GM12878 (cell line): ENCODE measurements at regions not wholly inside any gene's neighbourhood (a gene's known extent, or its start where the extent isn't known, plus 50 kb on each side); places are given as distances from the start of the nearest gene placed in this dataset.

Experiments
- ATAC-seq: fragments of 200-7000 bp; cut with Tn5 transposase; 3 replicates; pipeline ENCODE4 v1.9.1; 2020; ENCODE audit warnings: mild to moderate bottlenecking, moderate library complexity
- BruUV-seq: library from RNA; stranded (reverse); fragments of 400-500 nt; replicated peaks from 2 replicates; lab custom pipeline; 2021; lab: Mats Ljungman, UMichigan
- CTCF ChIA-PET: fragments of 300-600 bp; sonication (Branson Sonifier 250); formaldehyde crosslinking; extraction: SDS; loops from one replicate; lab custom pipeline; 2021; ENCODE audit warnings: inconsistent platforms; lab: Yijun Ruan, JAX
- POLR2A ChIA-PET: fragments of 350-600 bp; formaldehyde crosslinking; extraction: SDS; loops from one replicate; lab custom pipeline; 2021; ENCODE audit warnings: inconsistent platforms; lab: Charles Lee
- RAD21 ChIA-PET: fragments of 300-600 bp; sonication (Branson Sonifier 250); formaldehyde crosslinking; loops from one replicate; lab custom pipeline; 2023; ENCODE audit warnings: antibody characterized with exemption; ENCODE audit not compliant: unreplicated experiment; lab: Charles Lee
- SMC1A ChIA-PET: fragments of 300-600 bp; sonication (Branson Sonifier 250); formaldehyde crosslinking; loops from one replicate; lab custom pipeline; 2023; ENCODE audit not compliant: unreplicated experiment, uncharacterized antibody; lab: Charles Lee
- DNase-seq: peaks from one replicate; pipeline ENCODE4 v3.0.0-alpha.2; 2011; ENCODE audit warnings: low read depth, low spot score
- FAIRE-seq: peaks from 3 replicates; lab custom pipeline; 2011; peaks lifted over from hg19 to GRCh38; lab: Jason Lieb, UNC
- H2AFZ ChIP-seq: 2 replicates; pipeline ENCODE4 v1.6.0; 2011; ENCODE audit warnings: low read depth, low read length, control low read depth; ENCODE audit not compliant: control insufficient read depth
- H3K27ac ChIP-seq: 2 replicates; pipeline ENCODE4 v1.5.1; 2011; ENCODE audit warnings: control low read depth; ENCODE audit not compliant: control insufficient read depth, insufficient read depth
- H3K27me3 ChIP-seq, 2 experiments: replicated peaks in 1 of 2; 2 replicates each; pipeline versions ENCODE4 v1.6.0 to v1.6.1; 2011; ENCODE audit warnings: low read length in 1 of 2; ENCODE audit not compliant: control insufficient read depth in 2 of 2, insufficient read depth in 2 of 2
- H3K36me3 ChIP-seq, 2 experiments: 2 replicates each; pipeline ENCODE4 v1.5.1; 2011; ENCODE audit warnings: low read length in 1 of 2; ENCODE audit not compliant: control insufficient read depth in 2 of 2, insufficient read depth in 2 of 2
- H3K4me1 ChIP-seq: 2 replicates; pipeline ENCODE4 v1.6.1; 2011; ENCODE audit warnings: mild to moderate bottlenecking, low read length, moderate library complexity, mixed read lengths; ENCODE audit not compliant: control insufficient read depth, insufficient read depth
- H3K4me2 ChIP-seq: 2 replicates; pipeline ENCODE4 v1.6.0; 2011; ENCODE audit warnings: control low read depth; ENCODE audit not compliant: control insufficient read depth, insufficient read depth
- H3K4me3 ChIP-seq: fragments of 200-600 bp; sonication (generic); 2 replicates; pipeline ENCODE4 v1.5.1; 2016
- H3K79me2 ChIP-seq: 2 replicates; pipeline ENCODE4 v1.6.0; 2011; ENCODE audit warnings: low read length; ENCODE audit not compliant: control insufficient read depth, insufficient read depth
- H3K9ac ChIP-seq: 2 replicates; pipeline ENCODE4 v1.8.0; 2011; ENCODE audit warnings: low read length, control low read depth, mixed read lengths; ENCODE audit not compliant: control insufficient read depth, insufficient read depth
- H3K9me3 ChIP-seq: replicated peaks from 3 replicates; pipeline ENCODE4 v1.5.1; 2011; ENCODE audit warnings: mild to moderate bottlenecking, low read length; ENCODE audit not compliant: control insufficient read depth, insufficient read depth
- H4K20me1 ChIP-seq: 2 replicates; pipeline ENCODE4 v1.6.0; 2011; ENCODE audit not compliant: control insufficient read depth, insufficient read depth
- ATF3 ChIP-seq: IDR thresholded peaks from 2 replicates; pipeline ENCODE4 v1.6.1; 2011; ENCODE audit warnings: low read depth, mild to moderate bottlenecking, low read length, moderate library complexity, borderline replicate concordance; ENCODE audit errors: extremely low read depth
- CTCF ChIP-seq, 3 experiments: IDR thresholded peaks in 2 of 3; conservative IDR thresholded peaks in 1 of 3; 2 replicates each; pipeline ENCODE4 v1.5.1; 2011; ENCODE audit warnings: low read depth in 3 of 3, low read length in 3 of 3, mild to moderate bottlenecking in 3 of 3, control low read depth in 2 of 3, moderate library complexity in 2 of 3, inconsistent platforms in 1 of 3, mixed read lengths in 1 of 3; ENCODE audit not compliant: control insufficient read depth in 2 of 3, insufficient read depth in 1 of 3; ENCODE audit errors: extremely low read depth in 1 of 3
- EGR1 ChIP-seq, 2 experiments: IDR thresholded peaks; 1 replicate in 1 of 2; 2 replicates in 1 of 2; pipeline ENCODE4 v1.6.1; 2011 to 2012; ENCODE audit warnings: low read depth in 2 of 2, low read length in 2 of 2, borderline replicate concordance in 1 of 2, mild to moderate bottlenecking in 1 of 2, moderate library complexity in 1 of 2
- ELK1 ChIP-seq: IDR thresholded peaks from 2 replicates; pipeline ENCODE4 v1.6.1; 2012; ENCODE audit warnings: low read depth, low read length, improper control_type of control experiment
- EZH2 ChIP-seq: IDR thresholded peaks from 2 replicates; pipeline ENCODE4 v1.6.1; 2012; ENCODE audit warnings: low read depth, mild to moderate bottlenecking, control low read depth, inconsistent platforms, low read length, borderline replicate concordance; ENCODE audit not compliant: control insufficient read depth
- GATAD2B ChIP-seq: fragments of 450-650 bp; conservative IDR thresholded peaks from 2 replicates; pipeline ENCODE4 v1.6.1; 2017; ENCODE audit warnings: low read depth, mild to moderate bottlenecking, moderate library complexity
- HDGF ChIP-seq: fragments of 450-650 bp; IDR thresholded peaks from 2 replicates; pipeline ENCODE4 v1.6.1; 2016; ENCODE audit warnings: antibody characterized with exemption
- KAT2A ChIP-seq: conservative IDR thresholded peaks from 2 replicates; pipeline ENCODE4 v1.6.1; 2011; ENCODE audit warnings: low read depth, low read length; ENCODE audit not compliant: control insufficient read depth
- NFYA ChIP-seq: IDR thresholded peaks from 2 replicates; pipeline ENCODE4 v1.6.1; 2011; ENCODE audit warnings: low read depth, mild to moderate bottlenecking, low read length, improper control_type of control experiment, borderline replicate concordance
- NR2C1 ChIP-seq: fragments of 450-650 bp; IDR thresholded peaks from 2 replicates; pipeline ENCODE4 v1.6.1; 2017; ENCODE audit warnings: antibody characterized with exemption, mild to moderate bottlenecking, moderate library complexity
- NR2C2 ChIP-seq: IDR thresholded peaks from 2 replicates; pipeline ENCODE4 v1.6.1; 2011; ENCODE audit warnings: borderline replicate concordance, low read depth; ENCODE audit not compliant: control insufficient read depth, insufficient read length
- PBX3 ChIP-seq: IDR thresholded peaks from 2 replicates; pipeline ENCODE4 v1.6.1; 2011; ENCODE audit warnings: mild to moderate bottlenecking, low read depth, low read length, moderate library complexity; ENCODE audit not compliant: insufficient replicate concordance
- SREBF1 ChIP-seq: IDR thresholded peaks from 2 replicates; pipeline ENCODE4 v1.6.1; 2012; ENCODE audit warnings: mild to moderate bottlenecking, low read length
- SRF ChIP-seq, 2 experiments: IDR thresholded peaks; 2 replicates each; pipeline ENCODE4 v1.6.1; 2011; ENCODE audit warnings: low read depth in 2 of 2, low read length in 2 of 2, mild to moderate bottlenecking in 1 of 2, moderate library complexity in 1 of 2
- SUZ12 ChIP-seq: fragments of 200-600 bp; sonication (generic); IDR thresholded peaks from one replicate; pipeline ENCODE4 v1.6.1; 2018; ENCODE audit warnings: antibody characterized with exemption, mild to moderate bottlenecking; ENCODE audit not compliant: unreplicated experiment
- TCF3 ChIP-seq: IDR thresholded peaks from 2 replicates; pipeline ENCODE4 v1.6.1; 2012; ENCODE audit warnings: low read depth, mild to moderate bottlenecking, low read length, borderline replicate concordance; ENCODE audit not compliant: insufficient read depth
- ZNF384 ChIP-seq: IDR thresholded peaks from 2 replicates; pipeline ENCODE4 v1.6.1; 2012; ENCODE audit warnings: low read depth, mild to moderate bottlenecking, low read length, improper control_type of control experiment, borderline replicate concordance
- ZNF622 ChIP-seq: fragments of 450-650 bp; IDR thresholded peaks from 2 replicates; pipeline ENCODE4 v1.6.1; 2017; ENCODE audit warnings: mild to moderate bottlenecking, inconsistent platforms
- in situ Hi-C: fragments of 300-500 bp; cut with MboI; formaldehyde crosslinking; loops from 9 replicates; pipeline ENCODE4 v1.14.3; 2018; ENCODE audit warnings: mixed read lengths
- intact Hi-C: fragments of 100-400 bp; cut with micrococcal nuclease; formaldehyde crosslinking; loops from one replicate; pipeline ENCODE4 v1.14.2; 2022; ENCODE audit not compliant: unreplicated experiment

- Histone ChIP-seq H3K9ac (no peak overlapping the region), H4K20me1 (no peaks in the 10 kb centered on the region), H3K27ac (no peak overlapping the region), H3K9me3 (no peaks in the 10 kb centered on the region), H3K4me3 (no peak overlapping the region), H2AFZ (no peak overlapping the region), H3K79me2 (no peaks in the 10 kb centered on the region), H3K4me2 (no peak overlapping the region), H3K4me1 (no peaks in the 10 kb centered on the region), H3K36me3 (no peaks in the 10 kb centered on the region), H3K27me3 (no peaks in the 10 kb centered on the region)
- FAIRE-seq (no peak), DNase-seq (no peak), ATAC-seq (no peak)
- intact Hi-C loops: no loop called here
- BruUV-seq: no TSS peak
- ChIA-PET RAD21 (no interaction called here), CTCF (no interaction called here), SMC1A (interaction anchor here (0.7 kb wide), 1 partner anchor 293 kb away, joined by 3 read pairs; no protein-coding TSS in a partner anchor), POLR2A (no interaction called here)
- in situ Hi-C loops: no loop called here
- TF ChIP-seq KAT2A (no peak), SREBF1 (no peak), ZNF622 (no peak), PBX3 (no peak), HDGF (no peak), ELK1 (no peak), CTCF (IDR thresholded peaks at IDR 0.05 in 2 of 3, conservative IDR thresholded peaks at IDR 0.05 in 1 of 3; ENCODE audit: control insufficient read depth in 2 of 3, extremely low read depth in 1 of 3, insufficient read depth in 1 of 3, low read depth in 3 of 3, low read length in 3 of 3) (no peak), SRF (IDR thresholded peaks at IDR 0.05; ENCODE audit: low read depth in 2 of 2, low read length in 2 of 2) (no peak), EZH2 (no peak), ZNF384 (no peak), EGR1 (IDR thresholded peaks at IDR 0.05; ENCODE audit: borderline replicate concordance in 1 of 2, low read depth in 2 of 2, low read length in 2 of 2) (no peak), TCF3 (no peak), NR2C2 (no peak), ATF3 (no peak), NFYA (no peak), NR2C1 (no peak), SUZ12 (no peak), GATAD2B (no peak)
Measured at GRCh38 chr14:29075761-29076160, 309.2 kb downstream of the FOXG1 start.
